ENCODE measurements at regions not wholly inside any gene's neighbourhood (a gene's known extent, or its start where the extent isn't known, plus 50 kb on each side); places are given as distances from the start of the nearest gene placed in this dataset.
"Not testable (repeated sequence)": the region's sequence is repeated elsewhere in the genome, so short reads cannot be mapped to it uniquely, and the experiment has no call there.

GRCh38 chr10:9339716-9340115, 1285.2 kb downstream of the GATA3 start:
- DNase-seq (ENCODE audit: low read depth, low spot score) = no peak
- H3K27ac ChIP-seq (ENCODE audit: low read depth, low read length) = no peak overlapping the region
- ChIA-PET POLR2A (no interaction called here), CTCF (interaction anchor here (0.7 to 1.6 kb wide), 3 partner anchors 10 to 1696 kb away, joined by 3 to 5 read pairs (median 4); no protein-coding TSS in a partner anchor)
- peaks cover 2% of the 10 kb centered on the region for H3K27me3 ChIP-seq (ENCODE audit: control insufficient read depth, insufficient read depth, low read length)
- H3K9me3 ChIP-seq (ENCODE audit: control insufficient read depth, insufficient read depth, low read length) = no peaks in the 10 kb centered on the region
- H3K4me3 ChIP-seq (ENCODE audit: low read depth, low read length) = no peak overlapping the region
- no peak for TF ChIP-seq CTCF (IDR thresholded peaks at IDR 0.05; ENCODE audit: low read depth, low read length)

GRCh38 chr10:9342885-9343570, 1288.5 kb downstream of the GATA3 start:
- no peak overlapping the region for H3K27ac ChIP-seq (ENCODE audit: low read depth, low read length)
- ChIA-PET CTCF (interaction anchor here (0.5 to 3.2 kb wide), 83 partner anchors 8 to 1942 kb away, joined by 3 to 54 read pairs (median 4); no protein-coding TSS in a partner anchor), POLR2A (no interaction called here)
- H3K27me3 ChIP-seq (ENCODE audit: control insufficient read depth, insufficient read depth, low read length) = no peaks in the 10 kb centered on the region
- no peak overlapping the region for H3K4me3 ChIP-seq (ENCODE audit: low read depth, low read length)
- no peaks in the 10 kb centered on the region for H3K9me3 ChIP-seq (ENCODE audit: control insufficient read depth, insufficient read depth, low read length)
- peak; percentile 89 for TF ChIP-seq CTCF (IDR thresholded peaks at IDR 0.05; ENCODE audit: low read depth, low read length)
- peak; percentile 10 for DNase-seq (ENCODE audit: low read depth, low spot score)

- DNase-seq (ENCODE audit: low read depth, low spot score); H3K9me3 ChIP-seq (ENCODE audit: control insufficient read depth, insufficient read depth, low read length); H3K27me3 ChIP-seq (ENCODE audit: control insufficient read depth, insufficient read depth, low read length); H3K27ac ChIP-seq (ENCODE audit: low read depth, low read length); H3K4me3 ChIP-seq (ENCODE audit: low read depth, low read length); POLR2A ChIA-PET: not testable (repeated sequence)
- CTCF ChIA-PET = interaction anchor here (0.6 kb wide), 1 partner anchor 144 kb away, joined by 3 read pairs; no protein-coding TSS in a partner anchor
Measured at GRCh38 chr10:9347933-9348332, 1293.4 kb downstream of the GATA3 start.

GRCh38 chr10:9357471-9357870, 1303.0 kb downstream of the GATA3 start:
- ChIA-PET CTCF (interaction anchor here (0.9 kb wide), 1 partner anchor 14 kb away, joined by 4 read pairs; no protein-coding TSS in a partner anchor), POLR2A (no interaction called here)
- Histone ChIP-seq H3K4me3 (ENCODE audit: low read depth, low read length) (no peak overlapping the region), H3K9me3 (ENCODE audit: control insufficient read depth, insufficient read depth, low read length) (no peaks in the 10 kb centered on the region), H3K27me3 (ENCODE audit: control insufficient read depth, insufficient read depth, low read length) (no peaks in the 10 kb centered on the region), H3K27ac (ENCODE audit: low read depth, low read length) (no peak overlapping the region)
- DNase-seq (ENCODE audit: low read depth, low spot score) = no peak
- TF ChIP-seq CTCF (IDR thresholded peaks at IDR 0.05; ENCODE audit: low read depth, low read length) = no peak

GRCh38 chr10:9362721-9363120, 1308.2 kb downstream of the GATA3 start:
- no peak for TF ChIP-seq CTCF (IDR thresholded peaks at IDR 0.05; ENCODE audit: low read depth, low read length)
- POLR2A ChIA-PET = no interaction called here
- DNase-seq (ENCODE audit: low read depth, low spot score) = no peak
- Histone ChIP-seq H3K27ac (ENCODE audit: low read depth, low read length) (no peak overlapping the region), H3K4me3 (ENCODE audit: low read depth, low read length) (no peak overlapping the region), H3K9me3 (ENCODE audit: control insufficient read depth, insufficient read depth, low read length) (no peaks in the 10 kb centered on the region), H3K27me3 (ENCODE audit: control insufficient read depth, insufficient read depth, low read length) (no peaks in the 10 kb centered on the region)
- CTCF ChIA-PET = no interaction called here

Data from AG04450 (cell line).